Trophoblast cell (in vitro differentiated cells and primary cell): ENCODE measurements at regions not wholly inside any gene's neighbourhood (a gene's known extent, or its start where the extent isn't known, plus 50 kb on each side); places are given as distances from the start of the nearest gene placed in this dataset.

ENCODE experiments used
- DNase-seq, 2 donors: peaks; one replicate each; pipeline ENCODE4 v3.0.0-alpha.2; 2016
- H2AFZ ChIP-seq: 2 replicates; pipeline ENCODE4 v1.6.1; 2013; ENCODE audit warnings: low read length, moderate library complexity, mild to moderate bottlenecking; ENCODE audit not compliant: insufficient read depth, poor library complexity
- H2AK5ac ChIP-seq: 2 replicates; pipeline ENCODE4 v1.6.1; 2013; ENCODE audit warnings: mild to moderate bottlenecking, low read length
- H2BK120ac ChIP-seq: 2 replicates; pipeline ENCODE4 v1.6.1; 2013; ENCODE audit warnings: low read length, mild to moderate bottlenecking, moderate library complexity; ENCODE audit not compliant: insufficient read depth, poor library complexity
- H2BK12ac ChIP-seq: 2 replicates; pipeline ENCODE4 v1.6.1; 2013; ENCODE audit warnings: mild to moderate bottlenecking, low read length, moderate library complexity
- H2BK5ac ChIP-seq: 2 replicates; pipeline ENCODE4 v1.6.1; 2013; ENCODE audit warnings: low read length, low read depth, moderate library complexity, mild to moderate bottlenecking; ENCODE audit not compliant: poor library complexity
- H3K14ac ChIP-seq: 2 replicates; pipeline ENCODE4 v1.6.1; 2013; ENCODE audit warnings: mild to moderate bottlenecking, low read length
- H3K18ac ChIP-seq: 2 replicates; pipeline ENCODE4 v1.6.1; 2013; ENCODE audit warnings: mild to moderate bottlenecking, low read length
- H3K23ac ChIP-seq: 2 replicates; pipeline ENCODE4 v1.6.1; 2013; ENCODE audit warnings: low read length
- H3K27ac ChIP-seq: 2 replicates; pipeline ENCODE4 v1.5.1; 2013; ENCODE audit warnings: low read depth, mild to moderate bottlenecking, inconsistent platforms, low read length, moderate library complexity
- H3K27me3 ChIP-seq: 2 replicates; pipeline ENCODE4 v1.6.1; 2013; ENCODE audit warnings: inconsistent platforms, mild to moderate bottlenecking, low read length, moderate library complexity; ENCODE audit not compliant: insufficient read depth
- H3K36me3 ChIP-seq, 2 experiments: 1 replicate in 1 of 2; 2 replicates in 1 of 2; pipeline ENCODE4 v1.6.1; 2013; ENCODE audit warnings: low read length in 2 of 2, mild to moderate bottlenecking in 2 of 2, moderate library complexity in 1 of 2; ENCODE audit not compliant: insufficient read depth in 2 of 2, control insufficient read depth in 1 of 2
- H3K4ac ChIP-seq: 2 replicates; pipeline ENCODE4 v1.6.1; 2013; ENCODE audit warnings: low read depth, mild to moderate bottlenecking, low read length, moderate library complexity
- H3K4me1 ChIP-seq, 2 experiments: 1 replicate in 1 of 2; 2 replicates in 1 of 2; pipeline ENCODE4 v1.6.1; 2013; ENCODE audit warnings: low read length in 2 of 2, mild to moderate bottlenecking in 2 of 2, moderate library complexity in 1 of 2; ENCODE audit not compliant: insufficient read depth in 2 of 2, control insufficient read depth in 1 of 2
- H3K4me2 ChIP-seq: 2 replicates; pipeline ENCODE4 v1.6.1; 2013; ENCODE audit warnings: inconsistent platforms, mild to moderate bottlenecking, low read length, moderate library complexity
- H3K4me3 ChIP-seq: 2 replicates; pipeline ENCODE4 v1.5.1; 2013; ENCODE audit warnings: mild to moderate bottlenecking, low read depth, low read length, inconsistent platforms
- H3K79me1 ChIP-seq: one replicate; pipeline ENCODE4 v1.6.1; 2013; ENCODE audit warnings: low read length
- H3K79me2 ChIP-seq: 2 replicates; pipeline ENCODE4 v1.6.1; 2013; ENCODE audit warnings: low read length, mild to moderate bottlenecking; ENCODE audit not compliant: control insufficient read depth, insufficient read depth, poor library complexity
- H3K9ac ChIP-seq: 2 replicates; pipeline ENCODE4 v1.6.1; 2013; ENCODE audit warnings: mild to moderate bottlenecking, low read length
- H3K9me3 ChIP-seq: 2 replicates; pipeline ENCODE4 v1.6.1; 2013; ENCODE audit warnings: low read depth, mild to moderate bottlenecking, control low read depth, inconsistent platforms, low read length; ENCODE audit not compliant: insufficient read depth
- H4K12ac ChIP-seq: 2 replicates; pipeline ENCODE4 v1.6.1; 2013; ENCODE audit warnings: low read depth, mild to moderate bottlenecking, low read length, moderate library complexity
- H4K8ac ChIP-seq: 2 replicates; pipeline ENCODE4 v1.6.1; 2013; ENCODE audit warnings: low read depth, mild to moderate bottlenecking, low read length, moderate library complexity
- H4K91ac ChIP-seq: one replicate; pipeline ENCODE4 v1.6.1; 2013; ENCODE audit warnings: low read depth, mild to moderate bottlenecking, low read length, moderate library complexity
- WGBS: extraction: QIAGEN DNeasy Blood & Tissue Kit; methylation state at CpG from one replicate; pipeline ENCODE4 v1.1.7; 2013; ENCODE audit warnings: missing lambda C conversion rate; ENCODE audit not compliant: insufficient read length, insufficient coverage; ENCODE audit errors: extremely low coverage; 5-methylcytosine and 5-hydroxymethylcytosine counted together

GRCh38 chr5:85671223-85671970 is 946.3 kb upstream of the COX7C start:
- H4K12ac ChIP-seq = no peak overlapping the region
- no peak overlapping the region for H2BK5ac ChIP-seq
- H3K4me3 ChIP-seq = no peak overlapping the region
- H4K91ac ChIP-seq = no peak overlapping the region
- H3K79me1 ChIP-seq = no peaks in the 10 kb centered on the region
- no peaks in the 10 kb centered on the region for H3K36me3 ChIP-seq
- H3K9ac ChIP-seq = no peak overlapping the region
- no peaks in the 10 kb centered on the region for H3K4me1 ChIP-seq
- H3K14ac ChIP-seq = no peak overlapping the region
- H3K23ac ChIP-seq = no peak overlapping the region
- no peak overlapping the region for H2BK120ac ChIP-seq
- no peak overlapping the region for H3K4ac ChIP-seq
- H3K27ac ChIP-seq = no peak overlapping the region
- no peaks in the 10 kb centered on the region for H3K9me3 ChIP-seq
- no peak overlapping the region for H4K8ac ChIP-seq
- H2BK12ac ChIP-seq = no peak overlapping the region
- no peaks in the 10 kb centered on the region for H3K79me2 ChIP-seq
- no peak overlapping the region for H3K4me2 ChIP-seq
- WGBS = no CpG with 5 or more reads among the region's 3 CpGs
- H3K27me3 ChIP-seq = no peaks in the 10 kb centered on the region
- H2AK5ac ChIP-seq = no peak overlapping the region
- no peak overlapping the region for H3K18ac ChIP-seq
- DNase-seq = no peak
- H2AFZ ChIP-seq = no peak overlapping the region

DNA sequence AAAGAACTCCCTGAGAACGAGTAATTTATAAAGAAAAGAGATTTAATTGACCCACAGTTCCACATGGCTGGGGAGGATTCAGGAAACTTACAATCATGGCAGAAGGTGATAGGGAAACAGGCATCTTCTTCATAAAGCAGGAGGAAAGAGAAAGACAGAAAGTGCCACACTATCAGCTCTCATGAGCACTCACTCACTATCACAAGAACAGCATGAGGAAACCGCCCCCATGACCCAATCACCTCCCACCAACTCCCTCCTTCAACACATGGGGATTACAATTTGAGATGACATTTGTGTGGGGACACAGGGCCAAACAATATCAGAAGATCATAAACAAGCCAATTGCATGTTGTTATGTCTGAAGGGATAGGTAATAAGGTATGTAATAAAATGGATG is 935.9 kb upstream of the COX7C start:
- no peaks in the 10 kb centered on the region for H3K79me2 ChIP-seq
- no peak overlapping the region for H2AFZ ChIP-seq
- H2BK5ac ChIP-seq = no peak overlapping the region
- H3K4ac ChIP-seq = no peak overlapping the region
- H3K79me1 ChIP-seq = no peaks in the 10 kb centered on the region
- H3K4me3 ChIP-seq = no peak overlapping the region
- WGBS = no CpG with 5 or more reads among the region's 2 CpGs
- H2AK5ac ChIP-seq = no peak overlapping the region
- H3K36me3 ChIP-seq = no peaks in the 10 kb centered on the region
- no peak overlapping the region for H3K14ac ChIP-seq
- no peak overlapping the region for H2BK12ac ChIP-seq
- no peak for DNase-seq
- H4K8ac ChIP-seq = no peak overlapping the region
- H3K18ac ChIP-seq = no peak overlapping the region
- no peak overlapping the region for H4K91ac ChIP-seq
- H3K4me2 ChIP-seq = no peak overlapping the region
- no peaks in the 10 kb centered on the region for H3K4me1 ChIP-seq
- no peak overlapping the region for H2BK120ac ChIP-seq
- H3K9me3 ChIP-seq = no peaks in the 10 kb centered on the region
- no peak overlapping the region for H3K23ac ChIP-seq
- no peak overlapping the region for H3K27ac ChIP-seq
- H4K12ac ChIP-seq = no peak overlapping the region
- H3K9ac ChIP-seq = no peak overlapping the region
- no peaks in the 10 kb centered on the region for H3K27me3 ChIP-seq

DNA sequence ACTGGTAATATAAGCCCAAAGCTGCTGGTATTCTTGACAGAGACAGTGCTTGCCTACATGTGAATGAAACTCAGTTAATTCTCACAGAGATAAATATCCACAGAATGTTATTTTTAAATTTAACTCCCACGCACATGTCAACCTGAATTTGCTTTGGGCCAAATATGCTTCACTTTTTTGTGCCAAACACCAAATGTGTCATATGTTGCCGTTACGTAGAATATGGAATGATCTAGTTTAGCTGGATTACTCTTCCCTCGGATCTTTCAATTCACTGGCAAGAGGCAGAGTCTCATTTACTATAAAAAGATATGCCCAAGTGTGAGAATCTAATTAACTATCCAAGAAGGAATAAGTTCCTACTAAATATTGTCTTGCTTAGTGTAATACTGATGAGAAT is 933.4 kb upstream of the COX7C start:
- H3K36me3 ChIP-seq = no peaks in the 10 kb centered on the region
- no peak overlapping the region for H3K9ac ChIP-seq
- no peak overlapping the region for H3K4me2 ChIP-seq
- no peaks in the 10 kb centered on the region for H3K79me2 ChIP-seq
- no peak overlapping the region for H3K23ac ChIP-seq
- no peak overlapping the region for H4K12ac ChIP-seq
- no peak overlapping the region for H3K27ac ChIP-seq
- H4K8ac ChIP-seq = no peak overlapping the region
- no peaks in the 10 kb centered on the region for H3K79me1 ChIP-seq
- no peaks in the 10 kb centered on the region for H3K27me3 ChIP-seq
- H2BK12ac ChIP-seq = no peak overlapping the region
- no peak overlapping the region for H2AFZ ChIP-seq
- no peaks in the 10 kb centered on the region for H3K4me1 ChIP-seq
- no peak overlapping the region for H2BK5ac ChIP-seq
- no CpG with 5 or more reads among the region's 4 CpGs for WGBS
- DNase-seq = no peak
- no peak overlapping the region for H3K4me3 ChIP-seq
- no peak overlapping the region for H4K91ac ChIP-seq
- no peaks in the 10 kb centered on the region for H3K9me3 ChIP-seq
- H2BK120ac ChIP-seq = no peak overlapping the region
- H3K14ac ChIP-seq = no peak overlapping the region
- no peak overlapping the region for H3K18ac ChIP-seq
- H3K4ac ChIP-seq = no peak overlapping the region
- H2AK5ac ChIP-seq = no peak overlapping the region

GRCh38 chr5:85703296-85703695 is 914.4 kb upstream of the COX7C start:
- no peaks in the 10 kb centered on the region for H3K9me3 ChIP-seq
- H3K79me2 ChIP-seq = no peaks in the 10 kb centered on the region
- no peak overlapping the region for H3K18ac ChIP-seq
- H3K4me2 ChIP-seq = no peak overlapping the region
- no CpG with 5 or more reads among the region's 1 CpG for WGBS
- H3K9ac ChIP-seq = no peak overlapping the region
- no peaks in the 10 kb centered on the region for H3K27me3 ChIP-seq
- H3K27ac ChIP-seq = no peak overlapping the region
- H4K91ac ChIP-seq = no peak overlapping the region
- no peak overlapping the region for H2AFZ ChIP-seq
- H3K4me1 ChIP-seq = no peaks in the 10 kb centered on the region
- no peak overlapping the region for H2BK120ac ChIP-seq
- no peak overlapping the region for H3K4me3 ChIP-seq
- no peak overlapping the region for H4K8ac ChIP-seq
- DNase-seq = no peak
- H4K12ac ChIP-seq = no peak overlapping the region
- H2BK12ac ChIP-seq = no peak overlapping the region
- H2BK5ac ChIP-seq = no peak overlapping the region
- H2AK5ac ChIP-seq = no peak overlapping the region
- H3K14ac ChIP-seq = no peak overlapping the region
- no peaks in the 10 kb centered on the region for H3K36me3 ChIP-seq
- no peak overlapping the region for H3K23ac ChIP-seq
- no peak overlapping the region for H3K4ac ChIP-seq
- H3K79me1 ChIP-seq = no peaks in the 10 kb centered on the region
